GM18505 (cell line): ENCODE measurements at regions not wholly inside any gene's neighbourhood (a gene's known extent, or its start where the extent isn't known, plus 50 kb on each side); places are given as distances from the start of the nearest gene placed in this dataset.

Source experiments
- ATAC-seq: cut with Tn5 transposase; IDR thresholded peaks from one replicate; pipeline ENCODE4 v1.9.1; 2021; ENCODE audit not compliant: unreplicated experiment
- POLR2A ChIP-seq: IDR thresholded peaks from 4 replicates; pipeline ENCODE4 v1.6.1; 2011; ENCODE audit warnings: borderline replicate concordance; ENCODE audit not compliant: insufficient read depth, insufficient read length; ENCODE audit errors: extremely low read depth

DNA sequence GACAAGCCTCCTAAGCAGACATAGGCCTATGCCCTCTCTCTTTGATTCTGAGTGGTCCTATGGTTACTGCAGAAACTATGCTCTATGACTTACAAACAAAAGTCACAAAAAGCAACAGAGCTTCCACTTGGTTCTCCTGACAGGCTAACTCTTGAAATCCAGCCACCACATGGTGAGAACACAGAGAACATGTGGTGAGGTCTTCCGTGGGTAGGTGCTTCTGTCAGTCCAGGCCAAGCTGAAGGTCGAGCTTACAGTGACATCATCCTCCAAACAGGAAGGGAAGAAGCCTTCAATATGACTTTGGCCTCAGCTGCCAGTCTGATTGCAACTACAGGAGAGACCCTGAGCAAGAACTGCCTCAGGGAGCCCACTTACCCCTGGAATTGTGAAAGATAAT lies 265.5 kb downstream of the TBX18 start:
- TF ChIP-seq POLR2A, result no peak
- no peak for ATAC-seq

DNA sequence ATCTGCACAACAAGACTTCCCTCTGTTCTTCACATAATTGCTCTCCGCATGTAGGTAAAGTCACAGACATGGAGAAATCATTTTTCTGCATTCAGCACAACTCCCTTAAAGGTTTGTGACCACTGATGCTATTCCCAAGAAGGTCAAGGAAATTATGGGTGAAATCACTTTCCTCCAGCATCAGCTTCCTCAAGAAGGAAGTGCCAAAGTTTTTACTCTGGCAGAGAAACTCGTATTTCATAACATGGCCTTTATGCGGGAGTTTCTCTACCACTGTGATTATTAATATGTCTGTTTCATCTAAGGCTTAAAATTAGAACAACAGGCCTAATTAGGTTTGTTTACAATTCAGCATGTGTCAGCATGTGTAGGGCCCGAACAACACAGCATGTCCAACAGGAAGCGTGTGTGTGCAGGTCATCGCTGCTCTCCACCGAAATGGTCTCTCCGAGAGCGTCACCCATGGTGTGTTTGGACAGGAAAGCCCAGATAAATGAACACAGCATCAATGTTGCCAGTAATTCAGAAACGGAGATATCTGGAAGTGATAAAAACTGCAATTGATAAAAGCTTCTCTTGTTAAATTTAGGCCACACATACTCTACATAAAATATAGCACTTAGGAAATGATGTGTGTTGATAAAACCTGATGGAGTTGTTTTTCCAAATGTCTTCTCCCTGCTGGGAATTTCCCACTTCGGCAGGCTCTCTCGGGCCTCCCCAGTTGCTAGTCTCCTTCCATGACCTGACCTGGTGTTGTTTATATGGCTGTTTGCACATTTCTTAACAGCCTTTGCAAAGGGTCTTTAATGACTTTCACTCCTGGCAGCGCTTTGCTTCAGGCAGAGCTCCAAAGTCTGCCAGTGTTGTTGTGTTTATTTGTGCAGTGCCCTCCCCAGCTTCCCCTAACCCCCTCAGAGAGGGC lies 265.1 kb upstream of the CEP162 start:
- no peak for ATAC-seq
- no peak for TF ChIP-seq POLR2A

DNA sequence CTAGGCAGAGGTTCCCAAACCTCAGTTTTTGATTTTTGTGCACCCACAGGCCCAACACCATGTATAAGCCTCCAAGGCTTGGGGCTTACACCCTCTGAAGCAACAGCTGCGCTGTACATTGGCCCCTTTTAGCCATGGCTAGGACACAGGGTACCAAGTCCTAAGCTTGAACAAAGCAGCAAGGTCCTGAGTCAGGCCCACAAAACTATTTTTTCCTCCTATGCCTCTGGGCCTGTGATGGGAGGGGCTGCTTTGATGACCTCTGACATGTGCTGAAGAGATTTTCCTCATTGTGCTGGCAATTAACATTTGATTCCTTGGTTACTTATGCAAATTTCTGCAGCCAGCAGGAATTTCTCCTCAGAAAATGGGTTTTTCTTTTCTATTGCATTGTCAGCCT lies 262.2 kb upstream of the CEP162 start:
- TF ChIP-seq POLR2A, result no peak
- no peak for ATAC-seq

DNA sequence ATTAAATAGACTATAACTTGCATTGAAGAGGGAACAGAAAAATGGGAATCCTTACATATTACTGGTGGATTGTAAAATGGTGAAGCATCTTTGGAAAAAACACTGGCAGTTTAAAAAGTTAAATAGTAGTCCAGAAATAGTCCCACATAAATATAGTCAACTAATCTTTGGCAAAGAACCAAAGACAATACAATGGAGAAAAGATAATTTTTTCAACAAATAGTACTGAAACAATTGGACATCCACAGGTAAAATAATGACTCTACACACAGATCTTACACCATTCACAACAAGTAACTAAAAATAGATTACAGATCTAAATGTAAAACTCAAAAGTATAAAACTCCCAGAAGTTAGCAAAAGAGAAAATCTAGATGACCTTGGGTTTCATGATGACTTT lies 259.1 kb upstream of the CEP162 start:
- ATAC-seq, result no peak
- TF ChIP-seq POLR2A, result no peak

DNA sequence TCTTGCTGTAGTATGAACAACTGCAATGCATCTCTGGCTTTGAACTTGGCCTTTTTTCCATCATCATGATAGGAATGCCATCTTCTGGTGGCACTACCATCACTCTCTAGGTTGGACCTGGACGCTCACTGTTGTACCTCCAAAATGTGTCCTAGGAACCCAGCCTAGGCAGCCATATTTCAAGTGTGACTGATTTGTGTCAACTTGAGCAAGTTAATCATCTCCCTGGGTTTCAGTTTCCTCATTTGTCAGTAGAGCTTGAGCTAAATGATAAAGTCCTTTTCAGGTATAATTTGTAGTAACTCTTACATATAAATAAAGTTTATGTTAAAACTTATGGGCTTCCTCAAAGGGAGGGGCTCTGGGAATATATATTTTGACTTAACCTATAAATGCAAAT lies 241.7 kb upstream of the CEP162 start:
- no peak for ATAC-seq
- no peak for TF ChIP-seq POLR2A

DNA sequence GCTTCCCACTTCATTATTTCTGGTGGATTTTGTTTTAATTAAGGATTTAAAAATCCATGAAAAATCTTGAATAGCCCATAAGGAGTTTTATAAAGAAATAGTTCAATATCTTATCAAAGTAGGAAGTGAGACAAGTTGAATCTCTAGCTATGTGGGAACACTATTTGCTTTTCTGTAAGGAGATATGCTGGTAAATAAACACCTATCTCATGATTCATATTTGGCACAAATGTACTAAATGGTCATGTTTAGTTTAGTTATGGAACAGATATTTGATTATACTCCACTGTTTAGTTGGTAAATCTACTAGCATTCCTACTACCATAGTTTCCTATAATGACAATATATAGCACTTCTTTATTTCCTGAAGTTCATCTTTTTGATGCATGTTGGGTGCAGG lies 239.9 kb upstream of the CEP162 start:
- no peak for ATAC-seq

DNA sequence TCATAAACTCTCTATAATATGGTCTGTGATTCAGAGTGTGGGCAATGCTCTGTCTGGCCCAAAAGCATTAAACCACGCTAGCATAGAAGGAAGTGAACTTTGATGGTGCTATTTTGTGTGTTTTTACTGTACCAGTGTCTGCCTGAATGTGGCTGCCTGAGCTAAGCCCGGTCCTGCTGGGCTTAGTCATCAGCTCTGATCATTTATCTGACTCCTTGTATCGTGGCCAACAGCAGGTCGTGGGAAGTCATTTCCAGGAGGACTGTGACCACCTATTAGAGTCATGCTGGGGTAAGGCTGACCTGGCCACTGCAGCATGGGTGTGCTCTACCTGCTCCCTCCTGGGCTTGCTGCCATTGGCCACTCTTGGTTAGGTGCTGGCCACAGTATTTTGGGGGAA lies 239.1 kb upstream of the CEP162 start:
- ATAC-seq, result no peak
- no peak for TF ChIP-seq POLR2A

More for the DNA sequence above, 239.9 kb upstream of the CEP162 start:
- TF ChIP-seq POLR2A, result no peak

DNA sequence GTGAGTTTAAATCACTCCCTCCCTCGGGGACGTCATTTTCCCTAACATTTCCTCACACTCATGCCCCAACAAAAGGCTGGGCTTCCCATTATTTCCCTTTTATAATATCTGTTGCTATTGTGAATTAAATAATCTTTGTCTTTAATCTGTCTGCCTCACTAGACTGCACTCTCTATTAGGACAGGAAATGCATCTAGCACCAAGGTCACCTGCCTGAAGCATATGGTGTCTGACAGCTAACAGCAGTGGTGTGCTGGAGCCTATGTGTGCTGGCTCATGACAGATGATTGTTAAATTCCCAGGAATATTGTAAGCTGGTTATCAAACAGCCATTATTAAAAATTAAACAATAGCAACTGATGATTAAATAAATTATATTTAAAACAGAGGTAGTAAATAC lies 237.0 kb upstream of the CEP162 start:
- no peak for ATAC-seq
- no peak for TF ChIP-seq POLR2A

DNA sequence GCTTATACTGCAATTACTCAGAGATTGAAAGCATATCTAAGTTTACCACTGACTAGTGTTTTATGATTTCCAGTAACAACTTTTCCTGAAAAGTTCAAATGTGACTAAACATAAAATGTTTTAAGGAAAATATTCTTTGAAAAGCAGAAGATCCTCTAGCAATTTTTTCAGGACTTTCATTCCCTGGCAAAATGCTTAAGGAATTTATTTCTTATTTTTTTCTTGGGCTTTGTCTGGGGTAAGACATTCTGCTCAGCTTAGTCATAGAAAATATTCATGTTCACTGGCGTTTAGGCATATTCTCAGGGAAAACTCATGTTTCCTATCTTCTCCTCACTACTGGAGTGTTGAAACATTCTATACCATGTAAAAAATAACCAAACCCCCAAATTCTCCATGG lies 235.3 kb upstream of the CEP162 start:
- ATAC-seq, result no peak
- TF ChIP-seq POLR2A, result no peak

DNA sequence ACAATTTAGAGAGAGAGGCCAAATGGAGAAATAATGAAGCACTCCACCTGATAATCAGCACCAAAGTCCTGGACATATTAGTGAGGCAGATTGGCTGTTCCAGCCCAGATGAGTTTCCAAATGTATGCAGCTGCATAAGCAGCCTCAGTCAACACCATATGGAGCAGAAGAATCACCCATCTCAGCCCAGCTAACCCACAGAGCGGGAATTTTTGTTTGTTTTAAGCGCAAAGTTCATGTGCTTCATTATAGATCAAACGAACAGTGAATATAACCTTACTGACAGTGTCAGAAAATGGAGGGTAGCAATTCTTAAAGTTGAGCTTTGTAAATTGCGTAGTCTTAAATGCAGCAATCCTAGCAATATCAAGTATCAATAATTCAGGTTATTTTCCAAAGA lies 234.0 kb upstream of the CEP162 start:
- no peak for TF ChIP-seq POLR2A

DNA sequence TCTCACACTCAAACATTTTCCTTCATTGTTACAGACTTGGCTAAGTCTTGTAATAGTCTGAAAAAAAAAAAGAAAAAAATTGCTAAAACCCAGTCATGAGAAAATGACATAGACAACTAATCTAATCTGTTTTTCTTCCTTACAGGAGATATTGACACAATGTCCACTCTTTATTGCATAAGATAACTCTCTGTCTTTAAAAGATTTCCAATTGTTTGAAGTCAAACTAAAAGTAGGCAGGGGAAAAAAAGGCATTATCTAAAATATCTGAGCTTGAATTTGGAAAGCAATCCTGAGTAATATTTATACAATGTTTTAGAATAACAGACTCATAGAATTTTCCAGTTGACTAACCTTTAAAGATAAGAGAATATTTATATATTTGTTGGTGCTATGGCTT lies 233.0 kb upstream of the CEP162 start:
- no peak for ATAC-seq
- no peak for TF ChIP-seq POLR2A

More for the DNA sequence above, 234.0 kb upstream of the CEP162 start:
- ATAC-seq, result no peak

DNA sequence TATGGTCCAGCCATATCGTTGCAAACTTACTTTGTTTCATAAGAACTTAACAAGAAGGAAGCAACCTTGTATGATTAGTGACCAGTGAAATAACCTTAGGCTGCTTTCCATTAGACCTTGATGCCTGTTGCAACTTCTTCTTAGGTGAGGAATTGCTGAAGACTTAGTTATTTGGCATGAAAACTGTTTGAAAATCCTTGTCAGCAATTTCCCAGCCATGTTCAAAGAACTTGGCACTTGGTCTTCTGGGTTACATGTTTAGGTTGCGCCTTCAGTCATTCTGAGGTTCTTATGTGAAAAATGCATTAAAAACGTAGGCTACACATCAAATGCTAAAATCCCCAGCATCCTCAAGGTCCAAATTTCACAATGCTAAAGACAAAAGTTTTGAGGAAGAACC lies 232.0 kb upstream of the CEP162 start:
- TF ChIP-seq POLR2A, result no peak
- ATAC-seq, result no peak

DNA sequence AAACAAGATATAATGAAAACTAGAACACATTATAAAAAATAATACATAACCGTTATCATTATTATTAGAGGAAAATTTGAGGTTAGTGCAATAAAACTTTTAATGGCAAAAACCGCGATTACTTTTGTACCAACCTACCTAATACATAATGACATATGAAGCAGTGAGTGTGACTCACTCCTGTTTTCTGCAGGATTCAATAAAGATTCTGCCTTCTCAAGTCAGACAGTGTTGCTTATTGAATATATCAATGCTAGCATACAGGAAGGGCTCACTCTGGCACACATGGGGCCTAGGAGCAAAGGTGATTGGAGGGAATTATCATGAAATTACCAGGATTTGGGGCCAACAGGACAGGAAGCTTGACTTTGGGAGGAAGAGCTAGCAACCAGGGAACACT lies 230.8 kb upstream of the CEP162 start:
- ATAC-seq, result no peak
- no peak for TF ChIP-seq POLR2A

DNA sequence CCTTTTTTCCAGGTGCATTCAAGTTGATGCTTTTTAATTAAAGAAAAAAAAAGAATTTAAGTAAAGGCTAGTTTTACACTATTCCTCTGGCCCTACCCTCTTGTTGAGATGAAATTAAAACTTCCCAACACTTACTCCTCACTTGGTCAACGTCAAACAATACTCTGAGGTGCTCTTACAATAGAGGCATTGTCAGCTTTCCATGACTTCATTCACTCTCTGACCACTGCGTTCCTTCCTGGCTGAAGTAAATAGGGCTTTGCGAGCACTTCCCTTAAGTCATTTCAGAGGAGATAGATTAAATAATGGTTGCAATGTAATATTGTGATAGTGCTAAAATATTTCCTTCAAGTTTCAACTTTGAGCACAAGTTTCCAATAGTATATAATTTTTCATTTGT lies 229.8 kb upstream of the CEP162 start:
- no peak for ATAC-seq
- TF ChIP-seq POLR2A, result no peak
